H9 (cell line): ENCODE measurements at regions not wholly inside any gene's neighbourhood (a gene's known extent, or its start where the extent isn't known, plus 50 kb on each side); places are given as distances from the start of the nearest gene placed in this dataset.

Experiments
- DNase-seq: peaks from one replicate; pipeline ENCODE4 v3.0.0-alpha.2; 2017
- H2AFZ ChIP-seq: one replicate; pipeline ENCODE4 v1.6.1; 2013; ENCODE audit warnings: mild to moderate bottlenecking, low read length, control low read depth, moderate library complexity
- H2AK5ac ChIP-seq: 2 replicates; pipeline ENCODE4 v1.6.1; 2013; ENCODE audit warnings: low read length, control low read depth, mixed read lengths; ENCODE audit not compliant: insufficient read length
- H2BK120ac ChIP-seq: one replicate; pipeline ENCODE4 v1.6.1; 2013; ENCODE audit warnings: low read depth, mild to moderate bottlenecking, low read length, control low read depth, inconsistent platforms; ENCODE audit not compliant: poor library complexity, severe bottlenecking
- H2BK12ac ChIP-seq: 2 replicates; pipeline ENCODE4 v1.6.1; 2013; ENCODE audit warnings: low read length, control low read depth, mixed read lengths, low read depth; ENCODE audit not compliant: insufficient read length
- H2BK15ac ChIP-seq: 2 replicates; pipeline ENCODE4 v1.6.1; 2013; ENCODE audit warnings: low read depth, low read length, control low read depth
- H2BK20ac ChIP-seq: one replicate; pipeline ENCODE4 v1.6.1; 2013; ENCODE audit warnings: low read depth, mild to moderate bottlenecking, low read length, control low read depth, inconsistent platforms; ENCODE audit not compliant: poor library complexity, severe bottlenecking
- H2BK5ac ChIP-seq: 2 replicates; pipeline ENCODE4 v1.6.1; 2013; ENCODE audit warnings: low read length, control low read depth, mixed read lengths; ENCODE audit not compliant: insufficient read length
- H3K14ac ChIP-seq: 2 replicates; pipeline ENCODE4 v1.6.1; 2013; ENCODE audit warnings: low read length, control low read depth; ENCODE audit not compliant: insufficient read depth
- H3K18ac ChIP-seq: 2 replicates; pipeline ENCODE4 v1.6.1; 2013; ENCODE audit warnings: low read depth, mild to moderate bottlenecking, mixed read lengths, low read length, control low read depth; ENCODE audit not compliant: insufficient read length
- H3K23ac ChIP-seq: 2 replicates; pipeline ENCODE4 v1.6.1; 2013; ENCODE audit warnings: low read length, control low read depth, mixed read lengths, low read depth; ENCODE audit not compliant: insufficient read length
- H3K23me2 ChIP-seq: 2 replicates; pipeline ENCODE4 v1.6.1; 2013; ENCODE audit warnings: low read depth, mild to moderate bottlenecking, mixed read lengths, low read length, control low read depth; ENCODE audit not compliant: insufficient read length, poor library complexity, severe bottlenecking
- H3K27ac ChIP-seq: 2 replicates; pipeline ENCODE4 v1.5.1; 2013; ENCODE audit warnings: low read length, control low read depth, mixed read lengths, low read depth; ENCODE audit not compliant: insufficient read length
- H3K27me3 ChIP-seq: 2 replicates; pipeline ENCODE4 v1.6.1; 2013; ENCODE audit warnings: low read length, control low read depth, inconsistent platforms; ENCODE audit not compliant: insufficient read depth
- H3K4ac ChIP-seq: 2 replicates; pipeline ENCODE4 v1.6.1; 2013; ENCODE audit warnings: low read depth, mild to moderate bottlenecking, control low read depth, inconsistent platforms, low read length, moderate library complexity
- H3K4me1 ChIP-seq: 2 replicates; pipeline ENCODE4 v1.6.1; 2013; ENCODE audit warnings: low read length, control low read depth, inconsistent platforms; ENCODE audit not compliant: insufficient read depth
- H3K4me2 ChIP-seq: 2 replicates; pipeline ENCODE4 v1.6.1; 2013; ENCODE audit warnings: low read length, control low read depth, mixed read lengths; ENCODE audit not compliant: insufficient read length, insufficient read depth
- H3K56ac ChIP-seq: 2 replicates; pipeline ENCODE4 v1.6.1; 2013; ENCODE audit warnings: low read depth, mild to moderate bottlenecking, mixed read lengths, low read length, control low read depth; ENCODE audit not compliant: insufficient read length
- H3K79me1 ChIP-seq: 2 replicates; pipeline ENCODE4 v1.6.1; 2013; ENCODE audit warnings: low read depth, mild to moderate bottlenecking, moderate library complexity, low read length, control low read depth, inconsistent platforms; ENCODE audit not compliant: insufficient read depth, poor library complexity, severe bottlenecking
- H3K79me2 ChIP-seq: 2 replicates; pipeline ENCODE4 v1.6.1; 2013; ENCODE audit warnings: low read length, control low read depth, inconsistent platforms; ENCODE audit not compliant: insufficient read depth
- H3K9ac ChIP-seq: 2 replicates; pipeline ENCODE4 v1.6.1; 2013; ENCODE audit warnings: low read length, control low read depth, mixed read lengths; ENCODE audit not compliant: insufficient read length; ENCODE audit errors: extremely low read depth
- H3K9me3 ChIP-seq: one replicate; pipeline ENCODE4 v1.6.1; 2013; ENCODE audit warnings: low read depth, low read length, inconsistent platforms; ENCODE audit not compliant: control insufficient read depth
- H3T11ph ChIP-seq: one replicate; pipeline ENCODE4 v1.6.1; 2013; ENCODE audit warnings: mild to moderate bottlenecking, low read length, control low read depth, inconsistent platforms
- H4K20me1 ChIP-seq: one replicate; pipeline ENCODE4 v1.6.1; 2013; ENCODE audit not compliant: control insufficient read depth, insufficient read length, insufficient read depth
- H4K5ac ChIP-seq: 2 replicates; pipeline ENCODE4 v1.6.1; 2013; ENCODE audit warnings: low read depth, mild to moderate bottlenecking, mixed read lengths, low read length, control low read depth; ENCODE audit not compliant: insufficient read length
- H4K8ac ChIP-seq: replicated peaks from 2 replicates; pipeline ENCODE4 v1.6.1; 2013; ENCODE audit warnings: low read length, control low read depth, mixed read lengths, low read depth; ENCODE audit not compliant: insufficient read length
- H4K91ac ChIP-seq: 2 replicates; pipeline ENCODE4 v1.6.1; 2013; ENCODE audit warnings: low read depth, mild to moderate bottlenecking, moderate library complexity, mixed read lengths, low read length, control low read depth; ENCODE audit not compliant: insufficient read length
- H3K27ac Mint-ChIP-seq, 3 experiments: 2 replicates in 2 of 3; 3 replicates in 1 of 3; pipeline ENCODE4 v1.8.0; 2020 to 2021; ENCODE audit warnings: mixed read lengths in 3 of 3, mild to moderate bottlenecking in 1 of 3, moderate library complexity in 1 of 3
- H3K27me3 Mint-ChIP-seq: 2 replicates; pipeline ENCODE4 v1.8.0; 2021; ENCODE audit warnings: low read depth, mild to moderate bottlenecking, moderate library complexity, mixed read lengths
- H3K36me3 Mint-ChIP-seq, 3 experiments: 2 replicates in 2 of 3; 3 replicates in 1 of 3; pipeline ENCODE4 v1.8.0; 2020 to 2021; ENCODE audit warnings: low read depth in 3 of 3, mixed read lengths in 3 of 3; ENCODE audit not compliant: insufficient read depth in 1 of 3
- H3K4me1 Mint-ChIP-seq, 2 experiments: 2 replicates each; pipeline ENCODE4 v1.8.0; 2020; ENCODE audit warnings: mixed read lengths in 2 of 2
- H3K4me3 Mint-ChIP-seq, 2 experiments: 2 replicates in 1 of 2; 3 replicates in 1 of 2; pipeline ENCODE4 v1.8.0; 2020 to 2021; ENCODE audit warnings: mild to moderate bottlenecking in 2 of 2, mixed read lengths in 2 of 2, moderate library complexity in 1 of 2
- H3K9me3 Mint-ChIP-seq, 2 experiments: 2 replicates in 1 of 2; 3 replicates in 1 of 2; pipeline ENCODE4 v1.8.0; 2020; ENCODE audit warnings: mild to moderate bottlenecking in 2 of 2, mixed read lengths in 2 of 2, moderate library complexity in 1 of 2
- WGBS: extraction: QIAGEN DNeasy Blood & Tissue Kit; methylation state at CpG from one replicate; pipeline ENCODE4 v1.1.7; 2013; ENCODE audit warnings: missing lambda C conversion rate, low lambda C conversion rate, mixed read lengths; ENCODE audit not compliant: insufficient read length; ENCODE audit errors: extremely low coverage; 5-methylcytosine and 5-hydroxymethylcytosine counted together
- TF ChIP-seq, protein P1 (sequence below): fragments of 200-600 bp; sonication (generic); conservative IDR thresholded peaks from 3 replicates; pipeline ENCODE4 v1.8.0; 2021; ENCODE audit warnings: antibody characterized with exemption, mild to moderate bottlenecking

GRCh38 chr5:152534641-152535040 lies 129.6 kb upstream of the NMUR2 start:
- no peaks in the 10 kb centered on the region for H3K9me3 ChIP-seq
- H3K79me2 ChIP-seq = no peaks in the 10 kb centered on the region
- TF ChIP-seq, protein P1, sequence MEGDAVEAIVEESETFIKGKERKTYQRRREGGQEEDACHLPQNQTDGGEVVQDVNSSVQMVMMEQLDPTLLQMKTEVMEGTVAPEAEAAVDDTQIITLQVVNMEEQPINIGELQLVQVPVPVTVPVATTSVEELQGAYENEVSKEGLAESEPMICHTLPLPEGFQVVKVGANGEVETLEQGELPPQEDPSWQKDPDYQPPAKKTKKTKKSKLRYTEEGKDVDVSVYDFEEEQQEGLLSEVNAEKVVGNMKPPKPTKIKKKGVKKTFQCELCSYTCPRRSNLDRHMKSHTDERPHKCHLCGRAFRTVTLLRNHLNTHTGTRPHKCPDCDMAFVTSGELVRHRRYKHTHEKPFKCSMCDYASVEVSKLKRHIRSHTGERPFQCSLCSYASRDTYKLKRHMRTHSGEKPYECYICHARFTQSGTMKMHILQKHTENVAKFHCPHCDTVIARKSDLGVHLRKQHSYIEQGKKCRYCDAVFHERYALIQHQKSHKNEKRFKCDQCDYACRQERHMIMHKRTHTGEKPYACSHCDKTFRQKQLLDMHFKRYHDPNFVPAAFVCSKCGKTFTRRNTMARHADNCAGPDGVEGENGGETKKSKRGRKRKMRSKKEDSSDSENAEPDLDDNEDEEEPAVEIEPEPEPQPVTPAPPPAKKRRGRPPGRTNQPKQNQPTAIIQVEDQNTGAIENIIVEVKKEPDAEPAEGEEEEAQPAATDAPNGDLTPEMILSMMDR = no peak
- no peaks in the 10 kb centered on the region; the same call in 1 of the 2 replicates for H3K4me1 ChIP-seq
- H2AFZ ChIP-seq = no peak overlapping the region
- no peak overlapping the region for H3K18ac ChIP-seq
- Mint-ChIP-seq H3K4me1 (peaks cover 8 to 9% of the 10 kb centered on the region in 2 experiments), H3K27ac (no peak overlapping the region; a peak in 1 of 7 replicates), H3K36me3 (no peaks in the 10 kb centered on the region), H3K9me3 (no peaks in the 10 kb centered on the region), H3K4me3 (no peak overlapping the region), H3K27me3 (no peaks in the 10 kb centered on the region)
- no peak overlapping the region for H3K9ac ChIP-seq
- H4K5ac ChIP-seq = no peak overlapping the region
- H2AK5ac ChIP-seq = no peak overlapping the region
- H2BK15ac ChIP-seq = no peak overlapping the region
- no peak overlapping the region for H3K4me2 ChIP-seq
- H3K27ac ChIP-seq = no peak overlapping the region
- H2BK120ac ChIP-seq = no peak overlapping the region
- DNase-seq = no peak
- H3T11ph ChIP-seq = no peak overlapping the region
- no peaks in the 10 kb centered on the region for H4K20me1 ChIP-seq
- H3K4ac ChIP-seq = no peak overlapping the region
- H2BK20ac ChIP-seq = no peak overlapping the region
- no peak overlapping the region for H2BK12ac ChIP-seq
- no peaks in the 10 kb centered on the region for H3K27me3 ChIP-seq
- H3K23ac ChIP-seq = no peak overlapping the region
- no peaks in the 10 kb centered on the region for H3K79me1 ChIP-seq
- no peak overlapping the region for H4K91ac ChIP-seq
- no peak overlapping the region for H3K56ac ChIP-seq
- WGBS = no CpG with 5 or more reads among the region's 1 CpG
- H3K23me2 ChIP-seq = no peaks in the 10 kb centered on the region
- no peak overlapping the region for H3K14ac ChIP-seq
- no peak overlapping the region for H2BK5ac ChIP-seq
- H4K8ac ChIP-seq = no peak overlapping the region
